IPS DF 4.7 (cell line): ENCODE measurements at regions not wholly inside any gene's neighbourhood (a gene's known extent, or its start where the extent isn't known, plus 50 kb on each side); places are given as distances from the start of the nearest gene placed in this dataset.
"Not testable (repeated sequence)": the region's sequence is repeated elsewhere in the genome, so short reads cannot be mapped to it uniquely, and the experiment has no call there.

ENCODE experiments used
- DNase-seq: peaks from one replicate; pipeline ENCODE4 v3.0.0-alpha.2; 2013; ENCODE audit warnings: low spot score; ENCODE audit errors: extremely low read depth

GRCh38 chr11:98616098-98616655, 404.6 kb upstream of the CNTN5 start:
- DNase-seq, result no peak

- DNase-seq, result no peak
Observed at GRCh38 chr11:98621767-98622166, 399.0 kb upstream of the CNTN5 start.

- no peak for DNase-seq
Observed at GRCh38 chr11:98625526-98625925, 395.2 kb upstream of the CNTN5 start.

- no peak for DNase-seq
Observed at GRCh38 chr11:98630736-98631135, 390.0 kb upstream of the CNTN5 start.

GRCh38 chr11:98657711-98658110, 363.0 kb upstream of the CNTN5 start:
- no peak for DNase-seq

- DNase-seq, result no peak
Observed at GRCh38 chr11:98659431-98659830, 361.3 kb upstream of the CNTN5 start.

GRCh38 chr11:98674390-98674789, 346.4 kb upstream of the CNTN5 start:
- no peak for DNase-seq

GRCh38 chr11:98679673-98680072, 341.1 kb upstream of the CNTN5 start:
- no peak for DNase-seq

- no peak for DNase-seq
Observed at GRCh38 chr11:98701541-98701940, 319.2 kb upstream of the CNTN5 start.

- no peak for DNase-seq
Observed at GRCh38 chr11:98703779-98704556, 316.8 kb upstream of the CNTN5 start.

- DNase-seq, result no peak
Observed at GRCh38 chr11:98710026-98710425, 310.7 kb upstream of the CNTN5 start.

GRCh38 chr11:98710986-98711385, 309.8 kb upstream of the CNTN5 start:
- DNase-seq, result no peak

GRCh38 chr11:98720951-98721350, 299.8 kb upstream of the CNTN5 start:
- DNase-seq, result no peak

GRCh38 chr11:98725471-98725870, 295.3 kb upstream of the CNTN5 start:
- no peak for DNase-seq

GRCh38 chr11:98728421-98728820, 292.3 kb upstream of the CNTN5 start:
- no peak for DNase-seq

- DNase-seq, result no peak
Observed at GRCh38 chr11:98729118-98729517, 291.6 kb upstream of the CNTN5 start.

- no peak for DNase-seq
Observed at GRCh38 chr11:98732947-98733346, 287.8 kb upstream of the CNTN5 start.

GRCh38 chr11:98733378-98733777, 287.4 kb upstream of the CNTN5 start:
- not testable (repeated sequence) for DNase-seq

- DNase-seq, result no peak
Observed at GRCh38 chr11:98734686-98735085, 286.1 kb upstream of the CNTN5 start.

GRCh38 chr11:98736833-98737232, 283.9 kb upstream of the CNTN5 start:
- no peak for DNase-seq

GRCh38 chr11:98740321-98740720, 280.4 kb upstream of the CNTN5 start:
- no peak for DNase-seq

GRCh38 chr11:98763446-98763845, 257.3 kb upstream of the CNTN5 start:
- DNase-seq, result not testable (repeated sequence)

GRCh38 chr11:98766903-98767302, 253.8 kb upstream of the CNTN5 start:
- no peak for DNase-seq
